ENCODE measurements at regions not wholly inside any gene's neighbourhood (a gene's known extent, or its start where the extent isn't known, plus 50 kb on each side); places are given as distances from the start of the nearest gene placed in this dataset.

- no peak for TF ChIP-seq EZH2 (IDR thresholded peaks at IDR 0.05; ENCODE audit: low read length)
- no peak for TF ChIP-seq CTCF (optimal IDR thresholded peaks at IDR 0.05 in 1 of 3, IDR thresholded peaks at IDR 0.05 in 1 of 3, conservative IDR thresholded peaks at IDR 0.05 in 1 of 3; ENCODE audit: extremely low read depth in 1 of 3, insufficient read depth in 2 of 3, low read length in 3 of 3)
Observed at GRCh38 chr5:67453111-67453905, 256.7 kb upstream of the CD180 start.
